Colonic mucosa (tissue), 4 donors: ENCODE measurements at regions not wholly inside any gene's neighbourhood (a gene's known extent, or its start where the extent isn't known, plus 50 kb on each side); places are given as distances from the start of the nearest gene placed in this dataset.

Experiments used
- DNase-seq: peaks from one replicate; pipeline ENCODE4 v3.0.0-alpha.2; 2020
- H3K27ac ChIP-seq: fragments of 200-600 bp; one replicate; pipeline ENCODE4 v1.8.0; 2021
- H3K27me3 ChIP-seq: fragments of 200-600 bp; one replicate; pipeline ENCODE4 v1.8.0; 2021
- H3K36me3 ChIP-seq: fragments of 200-600 bp; one replicate; pipeline ENCODE4 v1.8.0; 2021
- H3K4me1 ChIP-seq: fragments of 200-600 bp; one replicate; pipeline ENCODE4 v1.8.0; 2021; ENCODE audit warnings: mild to moderate bottlenecking
- H3K4me3 ChIP-seq: fragments of 200-600 bp; one replicate; pipeline ENCODE4 v1.8.0; 2021
- H3K9ac ChIP-seq, 2 donors: one replicate each; pipeline ENCODE4 v1.7.0; 2013; ENCODE audit warnings: control low read depth in 2 of 2, low read depth in 2 of 2, low read length in 2 of 2
- H3K9me3 ChIP-seq: fragments of 200-600 bp; one replicate; pipeline ENCODE4 v1.8.0; 2021
- CTCF ChIP-seq: fragments of 200-600 bp; IDR thresholded peaks from one replicate; pipeline ENCODE4 v1.8.0; 2022; ENCODE audit warnings: antibody characterized with exemption, mild to moderate bottlenecking
- intact Hi-C: fragments of 100-400 bp; cut with DNase I; formaldehyde crosslinking; loops from one replicate; pipeline ENCODE4 v1.14.1; 2022
- donor health status: healthy.
- donor health status: DM: no; HTN: no; CAD: no.
- donor health status: DM: no; HTN: no; CAD: no.

DNA sequence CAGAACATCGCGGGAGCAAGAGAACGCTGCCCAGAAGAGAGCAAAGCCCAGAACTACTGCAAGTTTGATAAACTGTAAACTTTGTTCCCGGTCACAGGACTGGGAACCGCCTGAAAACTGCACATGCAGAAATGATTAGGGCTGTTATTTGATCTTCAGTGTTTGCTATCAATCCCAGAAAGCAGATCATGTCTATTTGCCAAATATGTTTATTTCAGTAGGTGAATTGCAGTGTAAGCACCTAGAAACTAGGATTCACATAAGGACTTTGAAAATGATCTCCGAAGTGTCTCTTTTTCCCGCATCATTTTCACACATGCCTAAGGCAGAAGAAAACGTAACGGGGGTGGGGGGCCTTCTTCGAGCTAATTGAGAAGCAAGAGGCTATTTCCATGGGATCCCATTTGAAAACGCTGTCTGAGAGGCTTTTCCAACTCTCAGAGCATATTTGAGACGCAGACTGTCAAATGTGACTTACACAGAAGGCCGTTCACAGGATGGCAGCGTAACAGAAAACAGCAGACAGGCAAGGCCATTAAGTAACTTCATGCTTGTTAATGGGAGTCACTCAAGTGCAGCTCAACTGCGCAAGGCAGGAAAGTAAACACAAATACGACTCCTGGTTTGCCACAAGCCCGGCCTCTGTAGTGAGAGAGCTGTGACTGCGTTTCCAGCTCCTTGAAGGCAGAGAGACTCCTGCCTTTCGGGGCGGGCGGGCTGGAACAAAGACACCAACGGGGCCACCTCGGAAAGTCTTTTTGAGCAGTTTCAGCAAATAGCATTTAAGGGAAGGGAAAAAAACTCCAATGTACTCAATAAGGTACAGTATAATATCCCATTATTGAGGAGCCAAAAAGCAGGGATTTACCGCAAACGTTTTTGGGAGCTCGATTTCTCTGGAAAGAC, 144.7 kb upstream of the ZNF217 start:
- Histone ChIP-seq H3K4me3 (no peak overlapping the region), H3K27me3 (no peaks in the 10 kb centered on the region), H3K27ac (peak overlapping the region; percentile 0), H3K4me1 (no peaks in the 10 kb centered on the region), H3K9me3 (no peaks in the 10 kb centered on the region), H3K9ac (peak overlapping the region in 1 of 2 donors; percentile 31), H3K36me3 (no peaks in the 10 kb centered on the region)
- intact Hi-C loops: no loop called here
- peak; percentile 41 for DNase-seq
- no peak for TF ChIP-seq CTCF

DNA sequence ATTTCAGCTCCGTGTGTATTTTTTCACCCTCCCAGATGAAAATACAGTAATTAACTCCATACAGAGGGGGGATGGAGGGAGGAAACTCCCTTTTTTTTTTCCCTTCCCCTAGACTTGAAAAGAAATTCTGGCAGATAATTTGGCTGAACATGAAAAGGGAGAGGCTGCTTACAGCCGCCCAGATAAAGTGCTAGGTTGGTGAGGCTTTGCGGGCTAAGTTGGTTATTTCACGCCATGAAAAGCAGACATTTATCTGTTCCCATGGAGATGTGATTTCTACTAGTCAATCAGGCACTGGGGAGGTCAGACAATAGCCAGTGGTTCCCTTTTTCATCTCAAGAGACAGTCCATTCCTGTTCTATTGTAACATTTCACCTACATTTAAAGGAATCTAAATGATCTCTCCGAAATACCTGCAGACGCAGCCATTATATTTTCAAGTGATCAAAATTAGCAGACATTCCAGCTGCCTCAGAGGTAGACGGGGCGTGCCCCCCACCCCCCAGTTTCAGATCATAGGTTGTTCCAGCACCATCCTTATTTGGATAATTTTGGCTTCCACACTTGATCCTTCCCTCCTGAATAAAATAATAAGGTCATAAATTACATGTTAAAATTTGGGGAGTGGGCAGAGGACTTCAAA, 143.9 kb upstream of the ZNF217 start:
- H3K9ac ChIP-seq: peak overlapping the region in 1 of 2 donors; percentile 3
- no peaks in the 10 kb centered on the region for H3K27me3 ChIP-seq
- no peak overlapping the region for H3K4me3 ChIP-seq

DNA sequence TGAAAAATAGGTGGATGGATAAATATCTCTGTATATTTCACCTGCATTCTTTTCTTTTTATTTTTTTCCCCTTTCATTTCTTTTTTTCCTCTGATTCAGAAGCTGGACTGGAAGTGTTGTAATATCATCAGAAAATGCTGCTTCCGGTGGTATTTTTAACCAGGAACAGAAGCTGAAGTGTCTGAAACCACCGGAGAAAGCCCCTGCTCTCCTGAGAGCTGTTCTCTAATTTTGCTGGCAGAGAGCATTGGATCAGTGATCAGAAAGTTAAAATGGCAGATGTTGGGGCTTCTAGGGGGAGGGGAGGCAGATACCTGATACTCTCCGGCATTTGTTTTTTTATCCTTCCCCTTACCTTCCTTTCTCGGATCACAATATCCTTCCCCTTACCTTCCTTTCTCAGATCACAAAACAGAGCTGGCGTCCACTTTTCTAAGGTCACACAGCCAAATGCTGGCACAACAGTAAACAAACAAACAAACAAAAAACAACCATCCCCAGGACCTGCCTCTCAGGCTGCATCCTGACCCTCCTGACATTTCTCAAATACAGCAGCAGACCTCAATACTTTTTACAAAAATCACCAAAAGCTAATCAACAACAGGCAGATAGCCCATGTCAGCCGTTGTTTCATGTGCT, 143.2 kb upstream of the ZNF217 start:
- Histone ChIP-seq H3K4me3 (no peak overlapping the region), H3K36me3 (no peaks in the 10 kb centered on the region), H3K27me3 (no peaks in the 10 kb centered on the region), H3K27ac (peak overlapping the region; percentile 0), H3K9me3 (no peaks in the 10 kb centered on the region), H3K4me1 (no peaks in the 10 kb centered on the region), H3K9ac (peak overlapping the region in 1 of 2 donors; percentile 3)
- DNase-seq: no peak
- intact Hi-C loops: no loop called here
- TF ChIP-seq CTCF: no peak

More for the DNA sequence above, 143.9 kb upstream of the ZNF217 start:
- TF ChIP-seq CTCF: no peak
- H3K4me1 ChIP-seq: no peaks in the 10 kb centered on the region
- H3K36me3 ChIP-seq: no peaks in the 10 kb centered on the region
- H3K27ac ChIP-seq: peak overlapping the region; percentile 0
- DNase-seq: no peak
- H3K9me3 ChIP-seq: no peaks in the 10 kb centered on the region
- intact Hi-C loops: no loop called here

- Histone ChIP-seq H3K9me3 (no peaks in the 10 kb centered on the region), H3K4me3 (no peak overlapping the region), H3K27me3 (no peaks in the 10 kb centered on the region), H3K4me1 (no peaks in the 10 kb centered on the region), H3K36me3 (no peaks in the 10 kb centered on the region), H3K27ac (no peak overlapping the region), H3K9ac (no peak overlapping the region)
- DNase-seq: no peak
- intact Hi-C loops: no loop called here
- no peak for TF ChIP-seq CTCF
These were observed 142.6 kb upstream of the ZNF217 start for GRCh38 chr20:53736122-53736756.

DNA sequence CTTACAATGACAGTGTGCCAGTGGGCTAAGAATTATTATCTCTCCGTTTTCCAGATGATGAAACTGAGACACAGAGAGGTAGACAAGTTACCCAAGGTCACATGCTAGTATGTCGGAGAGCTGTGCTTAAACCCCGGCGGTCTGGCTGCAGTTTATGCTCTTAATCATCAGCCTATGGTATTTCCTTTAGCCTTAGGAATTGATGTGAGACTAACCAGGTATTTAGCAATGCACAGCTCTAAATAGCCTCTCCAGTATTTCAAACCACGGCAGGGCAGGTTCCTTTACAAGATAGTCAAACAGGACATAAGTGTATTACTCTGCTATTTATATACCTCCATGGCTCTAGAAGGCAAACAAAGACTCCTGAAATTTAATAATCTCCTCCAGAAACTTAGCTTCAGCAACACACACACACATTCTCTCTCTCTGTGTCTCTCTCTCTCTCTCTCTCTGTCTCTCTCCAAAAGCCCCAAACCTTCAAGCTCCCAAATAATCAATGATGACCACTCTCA, 142.0 kb upstream of the ZNF217 start:
- no peaks in the 10 kb centered on the region for H3K4me1 ChIP-seq
- no peak overlapping the region for H3K4me3 ChIP-seq
- no peaks in the 10 kb centered on the region for H3K27me3 ChIP-seq
- no peak for DNase-seq
- H3K9ac ChIP-seq: no peak overlapping the region
- H3K27ac ChIP-seq: no peak overlapping the region
- no peaks in the 10 kb centered on the region for H3K9me3 ChIP-seq
- no peaks in the 10 kb centered on the region for H3K36me3 ChIP-seq
- no peak for TF ChIP-seq CTCF
- intact Hi-C loops: no loop called here
